Omental fat pad (tissue), 3 donors: ENCODE measurements at regions not wholly inside any gene's neighbourhood (a gene's known extent, or its start where the extent isn't known, plus 50 kb on each side); places are given as distances from the start of the nearest gene placed in this dataset.

Experiments used
- ATAC-seq: fragments of 150-250 bp; one replicate; pipeline ENCODE4 v1.9.1; 2016; ENCODE audit warnings: mild to moderate bottlenecking, moderate library complexity; ENCODE audit not compliant: low FRiP score
- DNase-seq: peaks from one replicate; pipeline ENCODE4 v3.0.0-alpha.2; 2019; ENCODE audit warnings: low spot score
- CTCF ChIP-seq, 3 donors: fragments of 450-650 bp; IDR thresholded peaks; one replicate each; pipeline ENCODE4 v1.5.1; 2016 to 2017; ENCODE audit warnings: antibody characterized with exemption in 3 of 3, mild to moderate bottlenecking in 3 of 3, moderate library complexity in 2 of 3

- no peak for TF ChIP-seq CTCF (IDR thresholded peaks at IDR 0.05)
- ATAC-seq (no peak), DNase-seq (no peak)
These were observed 231.3 kb upstream of the ARHGEF26 start for GRCh38 chr3:153889905-153890334.

GRCh38 chr3:153892126-153892525 lies 229.1 kb upstream of the ARHGEF26 start:
- no peak for DNase-seq
- TF ChIP-seq CTCF (IDR thresholded peaks at IDR 0.05), result no peak
- no peak for ATAC-seq

GRCh38 chr3:153894857-153895256 lies 226.3 kb upstream of the ARHGEF26 start:
- DNase-seq (no peak), ATAC-seq (no peak)
- no peak for TF ChIP-seq CTCF (IDR thresholded peaks at IDR 0.05)

GRCh38 chr3:153896197-153896596 lies 225.0 kb upstream of the ARHGEF26 start:
- DNase-seq, result no peak
- TF ChIP-seq CTCF (IDR thresholded peaks at IDR 0.05), result no peak
- ATAC-seq, result no peak

- no peak for TF ChIP-seq CTCF (IDR thresholded peaks at IDR 0.05)
- ATAC-seq, result no peak
- DNase-seq, result no peak
These were observed 224.0 kb upstream of the ARHGEF26 start for GRCh38 chr3:153897025-153897723.

- ATAC-seq (no peak), DNase-seq (no peak)
- TF ChIP-seq CTCF (IDR thresholded peaks at IDR 0.05), result no peak
These were observed 223.3 kb upstream of the ARHGEF26 start for GRCh38 chr3:153897842-153898241.

GRCh38 chr3:153901152-153901551 lies 220.0 kb upstream of the ARHGEF26 start:
- no peak for TF ChIP-seq CTCF (IDR thresholded peaks at IDR 0.05)
- DNase-seq, result no peak
- ATAC-seq, result no peak
